HG03139 (cell line): ENCODE measurements at regions not wholly inside any gene's neighbourhood (a gene's known extent, or its start where the extent isn't known, plus 50 kb on each side); places are given as distances from the start of the nearest gene placed in this dataset.
"Not testable (repeated sequence)": the region's sequence is repeated elsewhere in the genome, so short reads cannot be mapped to it uniquely, and the experiment has no call there.

ENCODE experiments used
- ATAC-seq: cut with Tn5 transposase; IDR thresholded peaks from one replicate; pipeline ENCODE4 v1.9.1; 2021; ENCODE audit not compliant: unreplicated experiment

DNA sequence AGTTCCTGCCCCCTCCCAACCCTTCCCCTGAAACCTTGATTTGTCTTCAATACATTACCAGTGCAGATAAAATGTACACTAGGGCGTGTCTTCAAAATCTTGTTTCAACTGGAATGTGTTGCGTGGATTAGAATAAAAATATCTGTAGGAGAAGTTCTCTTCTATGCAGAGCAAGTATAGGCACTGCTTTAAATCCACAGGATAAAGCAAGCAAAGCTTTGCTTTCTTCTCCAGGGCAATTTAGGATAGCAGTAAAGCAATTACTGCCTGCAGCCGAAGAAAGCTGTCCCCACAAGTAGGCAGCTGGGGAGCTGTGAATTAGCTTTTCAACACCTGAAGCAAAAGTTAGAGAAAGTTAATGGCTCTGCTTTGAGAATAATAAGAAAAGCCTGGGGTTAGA is 329.7 kb upstream of the KCNMB2 start:
- no peak for ATAC-seq

DNA sequence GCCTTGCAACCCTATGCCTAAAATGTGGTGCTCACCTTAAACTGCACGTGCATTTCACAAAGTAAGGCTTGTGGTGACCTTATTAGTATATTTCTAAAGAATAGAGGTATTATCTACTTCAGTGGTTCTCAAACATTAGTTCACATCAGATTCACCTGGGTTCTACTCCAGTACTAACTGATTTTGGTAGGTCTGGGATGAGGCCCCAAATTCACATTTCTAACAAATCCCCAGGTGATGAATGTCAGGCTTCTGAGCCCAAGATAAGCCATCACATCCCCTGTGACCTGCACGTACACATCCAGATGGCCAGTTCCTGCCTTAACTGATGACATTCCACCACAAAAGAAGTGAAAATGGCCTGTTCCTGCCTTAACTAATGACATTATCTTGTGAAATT is 329.1 kb upstream of the KCNMB2 start:
- not testable (repeated sequence) for ATAC-seq

DNA sequence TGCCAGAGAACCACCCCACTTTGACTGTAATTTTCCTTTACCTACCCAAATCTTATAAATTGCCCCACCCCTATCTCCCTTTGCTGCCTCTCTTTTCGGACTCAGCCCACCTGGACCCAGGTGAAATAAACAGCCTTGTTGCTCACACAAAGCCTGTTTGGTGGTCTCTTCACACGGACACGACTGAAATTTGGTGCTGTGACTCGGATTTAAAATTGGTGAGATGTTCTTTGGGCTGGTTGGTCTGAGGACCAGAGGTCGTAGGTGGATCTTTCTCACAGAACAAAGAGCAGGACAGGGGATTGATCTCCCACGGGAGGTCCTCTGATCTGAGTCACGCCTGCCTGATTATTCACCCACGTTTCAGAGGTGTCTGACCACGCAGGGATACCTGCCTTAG is 328.6 kb upstream of the KCNMB2 start:
- not testable (repeated sequence) for ATAC-seq

DNA sequence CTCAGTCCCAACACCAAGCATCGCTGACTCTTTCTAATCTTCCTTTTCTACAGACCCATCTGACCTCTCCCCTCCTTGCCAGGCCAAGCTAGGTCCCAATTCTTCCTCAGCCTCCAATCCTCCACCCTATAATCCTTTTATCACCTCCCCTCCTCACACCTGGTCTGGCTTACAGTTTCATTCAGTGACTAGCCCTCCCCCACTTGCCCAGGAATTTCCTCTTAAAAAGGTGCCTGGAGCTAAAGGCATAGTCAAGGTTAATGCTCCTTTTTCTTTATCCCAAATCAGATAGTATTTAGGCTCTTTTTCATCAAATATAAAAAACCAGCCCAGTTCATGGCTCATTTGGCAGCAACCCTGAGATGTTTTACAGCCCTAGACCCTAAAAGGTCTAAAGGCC is 327.1 kb upstream of the KCNMB2 start:
- not testable (repeated sequence) for ATAC-seq

DNA sequence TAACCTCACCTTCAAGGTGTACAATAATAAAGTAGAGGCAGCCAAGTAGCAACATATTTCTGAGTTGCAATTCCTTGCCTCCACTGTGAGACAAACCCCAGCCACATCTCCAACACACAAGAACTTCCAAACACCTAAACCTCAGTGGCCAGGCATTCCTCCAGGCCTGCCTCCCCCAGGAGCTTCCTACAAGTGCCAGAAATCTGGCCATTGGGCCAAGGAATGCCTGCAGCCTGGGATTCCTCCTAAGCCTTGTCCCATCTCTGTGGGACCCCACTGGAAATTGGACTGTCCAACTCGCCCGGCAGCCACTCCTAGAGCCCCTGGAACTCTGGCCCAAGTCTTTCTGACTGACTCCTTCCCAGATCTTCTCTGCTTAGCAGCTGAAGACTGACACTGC is 326.6 kb upstream of the KCNMB2 start:
- not testable (repeated sequence) for ATAC-seq

DNA sequence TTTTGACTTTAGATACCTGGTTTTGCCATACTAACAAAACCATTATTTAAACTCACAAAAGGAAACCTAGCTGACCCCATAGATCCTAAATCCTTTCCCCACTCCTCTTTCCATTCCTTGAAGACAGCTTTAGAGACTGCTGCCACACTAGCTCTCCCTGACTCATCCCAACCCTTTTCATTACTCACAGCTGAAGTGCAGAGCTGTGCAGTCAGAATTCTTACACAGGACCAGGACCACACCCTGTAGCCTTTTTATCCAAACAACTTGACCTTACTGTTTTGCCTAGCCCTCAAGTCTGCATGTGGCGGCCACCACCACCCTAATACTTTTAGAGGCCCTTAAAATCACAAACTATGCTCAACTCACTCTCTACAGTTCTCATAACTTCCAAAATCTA is 325.1 kb upstream of the KCNMB2 start:
- not testable (repeated sequence) for ATAC-seq

DNA sequence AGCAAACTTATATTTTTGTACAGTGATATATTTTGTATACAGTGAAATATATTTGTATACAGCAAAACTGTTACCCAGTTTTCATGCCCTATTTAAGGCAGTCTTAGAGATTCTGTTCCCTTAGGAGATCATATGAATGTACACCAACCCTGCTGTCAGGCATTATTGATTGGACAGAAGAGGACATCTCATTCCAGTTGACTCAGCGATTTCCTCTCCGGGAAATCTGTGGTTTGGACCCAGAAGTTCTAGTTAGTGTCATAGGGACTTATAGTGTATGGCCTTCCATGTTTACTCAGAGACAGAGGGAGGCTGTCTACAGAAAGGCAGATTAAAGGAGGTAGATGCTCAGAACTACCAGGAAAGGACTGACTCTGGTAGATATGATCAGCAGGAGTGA is 318.8 kb upstream of the KCNMB2 start:
- no peak for ATAC-seq

DNA sequence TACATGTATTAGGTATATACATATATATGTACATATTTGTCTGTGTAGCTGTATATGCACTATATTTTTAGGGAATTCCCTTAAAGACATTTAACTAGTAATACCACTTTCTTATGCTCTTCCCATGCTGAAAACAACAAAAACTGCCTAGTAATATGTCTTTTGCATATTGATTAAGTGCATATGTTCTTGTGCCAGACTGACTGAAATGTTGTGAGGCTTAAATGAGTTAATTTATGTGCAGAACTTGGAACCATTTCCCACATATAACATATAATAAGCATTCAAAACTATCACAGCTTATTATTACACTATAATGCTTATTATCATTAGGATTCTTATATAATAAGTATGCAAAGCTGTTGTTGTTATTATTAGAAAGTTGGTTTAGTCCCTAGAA is 318.0 kb upstream of the KCNMB2 start:
- no peak for ATAC-seq

DNA sequence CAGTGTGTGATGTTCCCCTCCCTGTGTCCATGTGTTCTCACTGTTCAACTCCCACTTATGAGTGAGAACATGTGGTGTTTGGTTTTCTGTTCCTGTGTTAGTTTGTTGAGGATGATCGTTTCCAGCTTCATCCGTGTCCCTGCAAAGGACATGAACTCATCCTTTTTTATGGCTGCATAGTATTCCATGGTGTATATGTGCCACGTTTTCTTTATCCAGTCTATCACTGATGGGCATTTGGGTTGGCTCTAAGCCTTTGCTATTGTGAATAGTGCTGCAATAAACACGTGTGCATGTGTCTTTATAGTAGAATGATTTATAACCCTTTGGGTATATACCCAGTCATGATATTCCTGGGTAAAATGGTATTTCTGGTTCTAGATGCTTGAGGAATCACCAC is 316.6 kb upstream of the KCNMB2 start:
- ATAC-seq = not testable (repeated sequence)

DNA sequence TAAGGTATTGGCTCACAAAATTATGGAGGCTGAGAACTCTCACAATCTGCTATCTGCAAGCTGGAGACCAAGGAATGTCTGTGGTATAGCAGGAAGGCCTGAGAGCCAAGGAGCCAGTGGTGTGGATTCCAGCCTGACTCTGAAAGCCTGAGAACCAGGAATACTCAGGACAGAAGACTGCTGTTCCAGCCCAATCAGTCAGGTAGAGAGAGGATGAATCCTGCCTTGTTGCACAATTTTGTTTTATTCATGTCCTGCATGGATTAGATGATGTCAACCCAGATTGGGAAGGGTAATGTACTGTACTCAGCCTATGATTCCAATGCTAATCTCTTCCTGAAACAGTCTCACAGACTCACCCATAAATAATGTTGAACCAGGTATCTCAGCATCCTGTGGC is 312.4 kb upstream of the KCNMB2 start:
- no peak for ATAC-seq

DNA sequence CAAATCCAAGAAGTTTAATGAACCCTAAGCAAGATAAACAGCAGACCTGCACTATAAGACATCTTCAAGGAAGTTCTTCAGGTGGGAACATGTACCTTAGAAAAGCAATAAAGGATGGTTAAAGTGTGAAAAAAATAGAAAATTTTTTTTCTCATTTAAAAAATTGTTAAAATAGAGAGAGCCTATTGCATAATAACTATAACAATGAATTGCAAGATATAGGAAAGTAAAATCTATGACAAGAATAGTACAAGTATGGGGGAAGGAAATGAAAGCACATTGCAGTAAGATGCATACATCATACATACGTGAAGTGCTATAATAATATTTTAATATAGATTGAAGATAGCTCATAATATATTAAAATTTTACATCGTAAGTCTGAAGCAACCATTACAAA is 310.1 kb upstream of the KCNMB2 start:
- ATAC-seq = no peak

DNA sequence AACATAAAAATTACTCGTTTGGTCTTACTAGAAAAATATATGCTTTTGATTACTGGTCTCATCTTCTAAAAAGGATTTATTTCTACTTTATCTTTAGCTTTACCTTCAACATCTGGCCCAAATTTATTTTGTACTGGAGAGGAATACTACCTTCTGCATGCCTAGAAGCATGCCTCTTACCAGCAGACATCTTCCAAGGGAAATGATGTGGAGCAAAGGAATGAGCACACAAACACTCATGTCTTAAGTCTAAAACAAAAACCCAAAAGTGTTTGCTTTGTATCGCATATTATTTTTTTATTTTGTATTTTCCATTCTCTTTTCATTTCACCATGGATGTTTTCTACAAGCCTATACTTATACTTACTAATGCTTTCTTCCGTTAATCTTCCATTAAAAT is 304.6 kb upstream of the KCNMB2 start:
- no peak for ATAC-seq

DNA sequence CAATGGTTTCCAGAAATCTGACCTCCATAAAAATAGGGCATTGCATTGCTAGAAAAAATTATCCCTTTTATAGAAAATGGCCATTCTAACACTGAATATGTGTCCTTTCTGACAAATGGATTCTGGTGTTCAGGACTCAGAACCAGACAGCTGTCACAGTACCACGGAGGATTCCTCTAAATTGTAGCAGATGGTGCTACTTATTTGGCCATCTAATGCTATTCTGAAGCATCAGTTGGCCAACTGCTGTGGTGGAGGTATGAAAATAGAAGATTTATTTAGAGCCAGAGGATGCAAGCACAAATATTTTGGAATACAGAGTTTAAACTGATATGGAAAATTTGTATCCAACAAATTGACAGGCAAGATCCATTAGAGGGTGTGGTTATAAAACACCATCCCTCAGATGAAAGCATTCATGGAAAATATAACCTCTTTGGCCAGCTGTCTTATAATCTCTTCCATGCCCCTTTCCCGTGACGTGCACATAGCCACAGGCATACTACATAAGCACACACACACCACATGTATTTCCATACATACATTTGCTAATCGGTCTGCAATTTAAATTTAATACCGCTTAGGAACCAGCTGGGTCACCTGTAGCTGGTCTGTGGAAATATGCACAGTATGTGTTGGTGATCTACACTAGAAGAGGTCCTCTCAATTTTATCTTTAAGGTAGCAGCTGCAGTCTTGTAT is 302.7 kb upstream of the KCNMB2 start:
- no peak for ATAC-seq

DNA sequence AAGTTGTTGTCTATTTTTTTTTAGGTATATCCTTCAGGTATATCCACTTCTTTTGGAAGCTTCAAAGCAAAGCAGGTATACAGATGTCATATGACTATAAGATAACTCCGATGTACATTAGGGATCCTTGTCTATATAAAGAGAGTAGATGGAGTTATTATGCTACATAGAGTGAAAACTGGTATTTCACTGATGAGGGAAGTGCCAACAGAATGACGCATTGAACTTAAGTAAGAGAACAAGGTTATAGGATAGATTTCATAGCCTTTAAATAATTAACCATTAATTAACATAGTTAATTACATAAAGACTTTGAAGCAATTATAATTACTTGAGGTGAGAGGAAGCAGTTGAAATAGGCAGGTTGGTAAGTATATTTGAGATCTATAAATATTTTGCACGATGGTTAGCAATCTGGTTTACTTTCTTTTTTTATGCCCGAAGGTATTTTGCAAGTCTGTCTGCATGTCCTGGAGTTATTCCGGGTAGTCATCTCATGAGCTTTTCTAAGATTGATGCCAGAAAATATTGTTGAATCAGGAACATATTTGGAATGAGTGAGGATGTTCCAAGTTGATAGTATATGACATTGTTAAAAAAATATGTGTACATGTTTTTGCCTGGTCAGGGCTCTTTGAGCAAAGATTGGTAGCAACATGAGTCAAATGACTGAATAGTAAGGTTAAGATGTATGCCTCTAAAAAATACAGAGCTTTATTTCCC is 299.5 kb upstream of the KCNMB2 start:
- ATAC-seq = no peak

DNA sequence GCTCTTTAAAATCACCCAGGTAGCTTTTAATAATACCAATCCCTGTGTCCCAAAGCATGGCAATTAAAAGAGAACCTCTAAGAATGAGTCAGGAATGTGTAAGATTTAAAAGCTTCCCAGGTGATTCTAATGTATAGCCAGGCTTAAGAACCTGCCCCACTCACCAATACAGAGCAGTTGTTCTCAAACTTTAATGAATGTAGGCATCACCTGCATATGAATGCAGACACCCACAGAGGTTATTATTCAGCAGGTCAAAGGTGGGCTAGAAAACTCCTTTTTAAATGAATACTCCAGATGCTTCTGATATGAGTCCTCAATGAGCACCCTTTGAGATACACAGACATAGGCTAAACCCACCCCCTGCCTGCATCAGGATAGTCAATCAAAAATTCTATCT is 298.1 kb upstream of the KCNMB2 start:
- no peak for ATAC-seq

DNA sequence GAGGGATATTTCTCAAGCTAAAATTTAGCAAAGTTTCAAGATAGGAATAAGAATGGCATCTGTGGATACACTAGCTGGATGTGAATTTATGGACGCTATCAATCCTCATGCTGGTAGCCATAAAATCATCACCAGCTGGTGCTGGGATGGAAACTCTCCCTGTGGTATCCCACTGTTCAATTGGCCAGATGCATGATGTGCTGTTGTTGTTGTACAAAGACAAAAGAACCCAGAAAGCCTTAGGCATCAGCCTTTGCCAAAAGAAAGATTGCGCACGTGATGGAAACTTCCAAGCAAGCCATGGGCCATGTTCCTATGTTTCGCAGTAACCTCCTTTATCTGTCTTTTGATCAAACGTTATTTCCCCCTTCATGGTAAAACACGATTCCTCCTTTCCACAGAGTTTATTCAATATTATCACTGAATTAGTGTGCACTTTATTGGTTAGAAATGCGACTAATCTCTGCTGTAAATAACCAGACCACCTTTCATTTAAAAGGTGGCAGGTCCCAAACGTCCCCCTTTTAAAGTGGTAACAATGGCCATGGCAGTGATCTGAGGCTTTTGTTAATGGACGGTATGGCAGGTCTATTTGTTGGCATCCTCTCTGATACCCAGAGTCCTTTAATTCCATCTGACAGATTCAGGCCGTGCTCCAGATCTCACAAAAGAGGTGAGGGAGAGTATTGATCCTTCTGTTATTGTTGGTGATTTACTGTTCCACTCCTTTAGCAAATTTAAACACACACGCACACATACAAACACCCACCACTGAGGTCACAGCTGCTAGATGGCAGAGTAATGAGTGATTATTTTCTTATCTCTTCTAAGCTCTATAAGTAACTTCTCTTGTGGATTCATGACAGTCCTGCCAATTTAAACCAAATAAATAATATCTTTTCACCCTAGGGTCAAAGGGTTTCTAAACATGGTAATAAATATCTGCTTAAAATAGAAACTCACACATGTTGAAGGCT is 291.2 kb upstream of the KCNMB2 start:
- no peak for ATAC-seq

DNA sequence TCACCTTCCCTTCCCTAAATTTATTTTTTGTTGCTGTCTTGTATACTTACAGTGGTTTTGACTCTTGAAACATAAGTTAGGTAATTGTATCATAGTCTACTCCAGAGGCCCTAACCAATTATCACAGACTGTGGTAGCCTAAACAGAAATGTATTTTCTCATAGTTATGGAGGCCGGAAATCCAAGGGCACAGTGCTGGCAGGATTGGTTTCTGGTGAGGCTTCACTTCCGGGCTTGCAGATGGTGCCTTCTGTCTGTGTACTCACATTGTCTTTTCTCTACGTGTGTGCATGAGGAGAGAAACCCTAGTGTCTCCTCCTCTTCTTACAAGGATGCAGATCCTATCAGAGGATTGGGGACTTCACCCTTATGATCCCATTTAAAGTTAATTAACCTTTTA is 290.2 kb upstream of the KCNMB2 start:
- no peak for ATAC-seq

DNA sequence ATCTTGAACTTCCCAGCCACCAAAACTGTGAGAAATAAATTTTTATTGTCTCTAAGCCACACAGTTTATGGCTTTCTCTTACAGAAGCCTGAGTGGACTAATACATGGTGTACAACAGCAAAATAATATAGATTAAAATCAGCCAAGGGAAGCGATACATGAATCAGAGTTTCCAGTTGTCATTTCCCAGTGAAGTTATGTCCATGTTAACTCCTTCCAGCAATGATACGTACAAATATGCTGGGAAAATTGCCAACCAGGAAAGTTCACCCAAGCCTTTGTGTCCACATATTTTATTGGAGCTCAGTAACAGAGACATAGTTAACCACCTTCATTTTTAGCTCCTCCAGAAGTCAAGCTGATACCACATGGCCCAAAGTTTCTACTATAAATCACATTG is 280.9 kb upstream of the KCNMB2 start:
- no peak for ATAC-seq

DNA sequence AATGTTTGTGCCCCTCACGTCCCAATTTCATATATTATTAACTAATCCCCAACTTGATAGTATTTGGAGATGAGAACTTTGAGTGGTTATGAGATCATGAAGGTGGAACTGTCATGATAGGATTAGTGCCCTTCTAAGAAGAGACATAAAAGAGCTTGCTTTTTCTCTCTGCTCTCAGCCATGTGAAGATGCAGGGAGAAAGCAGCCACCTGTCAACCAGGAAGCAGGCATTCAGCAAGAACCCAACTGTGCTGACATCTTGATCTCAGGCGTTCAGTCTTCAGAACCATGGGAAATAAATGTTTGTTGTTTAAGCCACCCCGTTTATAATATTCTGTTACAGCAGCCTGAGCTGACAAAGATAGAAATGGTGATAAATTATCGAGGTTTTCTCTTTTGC is 278.7 kb upstream of the KCNMB2 start:
- ATAC-seq = no peak

DNA sequence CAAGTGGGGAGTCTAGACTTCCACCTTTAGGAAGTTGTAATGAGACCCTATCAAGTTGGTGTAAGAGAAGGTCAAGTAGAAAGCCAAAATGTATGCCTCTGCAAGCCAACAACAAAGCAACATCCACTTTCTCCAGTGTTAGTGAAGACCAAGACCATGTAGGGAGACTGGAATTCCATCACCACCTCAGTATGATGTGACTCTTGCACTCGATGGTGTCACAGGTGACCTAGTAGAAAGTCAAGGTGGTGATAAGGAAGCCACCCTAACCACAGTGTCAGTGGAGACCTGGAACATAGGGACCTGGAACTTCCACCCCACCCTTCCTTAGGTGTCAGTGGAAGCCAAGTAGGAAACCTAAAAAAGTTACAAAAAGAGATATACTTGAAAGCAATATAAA is 278.1 kb upstream of the KCNMB2 start:
- ATAC-seq = no peak

DNA sequence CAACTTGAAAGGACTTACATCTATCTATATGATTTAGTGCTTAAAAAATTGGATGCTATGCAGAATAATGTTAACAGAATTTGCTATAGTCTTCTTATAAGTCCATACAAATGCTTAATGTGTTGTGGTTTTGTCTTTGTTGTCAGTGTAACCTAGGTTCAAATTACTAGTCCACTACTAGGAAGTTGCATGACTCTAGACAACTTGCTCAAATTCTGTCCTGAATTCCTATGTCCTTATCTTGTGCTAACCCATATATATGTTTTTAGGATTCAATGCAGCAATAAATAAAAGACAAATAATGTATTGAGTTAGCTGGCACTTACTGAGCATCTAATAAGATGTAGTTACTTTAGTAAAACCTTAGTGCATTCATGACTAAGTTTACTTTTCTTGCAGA is 276.5 kb upstream of the KCNMB2 start:
- ATAC-seq = no peak
